ENCODE measurements at regions not wholly inside any gene's neighbourhood (a gene's known extent, or its start where the extent isn't known, plus 50 kb on each side); places are given as distances from the start of the nearest gene placed in this dataset.

GRCh38 chr12:11595080-11595479, 54.4 kb upstream of the ETV6 start:
- TF ChIP-seq CTCF (IDR thresholded peaks at IDR 0.05) (no peak), POLR2A (IDR thresholded peaks at IDR 0.05) (no peak)
